Endothelial cell of umbilical vein (primary cell): ENCODE measurements at regions not wholly inside any gene's neighbourhood (a gene's known extent, or its start where the extent isn't known, plus 50 kb on each side); places are given as distances from the start of the nearest gene placed in this dataset.

ENCODE experiments used
- BruUV-seq: library from RNA; stranded (reverse); fragments of 400-500 nt; replicated peaks from 2 replicates; lab custom pipeline; 2021; lab: Mats Ljungman, UMichigan
- CTCF ChIA-PET: fragments of 300-600, 350-600 bp; sonication (Branson Sonifier 250); formaldehyde crosslinking; loops from one replicate; lab custom pipeline; 2021; ENCODE audit warnings: antibody characterized with exemption, inconsistent platforms; lab: Charles Lee
- POLR2A ChIA-PET: fragments of 300-600, 350-600 bp; sonication (Branson Sonifier 250); formaldehyde crosslinking; loops from one replicate; lab custom pipeline; 2021; ENCODE audit warnings: antibody characterized with exemption, inconsistent platforms; lab: Charles Lee
- DNase-seq: peaks from one replicate; pipeline ENCODE4 v3.0.0-alpha.2; 2011; ENCODE audit warnings: low read depth, low spot score
- FAIRE-seq: peaks from 2 replicates; lab custom pipeline; 2011; peaks lifted over from hg19 to GRCh38; lab: Jason Lieb, UNC
- H2AFZ ChIP-seq: 2 replicates; pipeline ENCODE4 v1.6.0; 2012; ENCODE audit warnings: low read depth, low read length, control low read depth, inconsistent platforms
- H3K27ac ChIP-seq: 2 replicates; pipeline ENCODE4 v1.5.1; 2011; ENCODE audit warnings: low read depth, mild to moderate bottlenecking, control low read depth, low read length, moderate library complexity; ENCODE audit not compliant: insufficient read depth
- H3K27me3 ChIP-seq, 2 experiments: 2 replicates each; pipeline versions ENCODE4 v1.6.0 to v1.6.1; 2011; ENCODE audit warnings: low read length in 2 of 2, mixed read lengths in 1 of 2; ENCODE audit not compliant: control insufficient read depth in 2 of 2, insufficient read depth in 2 of 2
- H3K36me3 ChIP-seq, 2 experiments: 2 replicates in 1 of 2; 3 replicates in 1 of 2; pipeline ENCODE4 v1.5.1; 2011; ENCODE audit warnings: low read length in 2 of 2, mild to moderate bottlenecking in 1 of 2, moderate library complexity in 1 of 2; ENCODE audit not compliant: control insufficient read depth in 2 of 2, insufficient read depth in 2 of 2; ENCODE audit errors: extremely low read depth in 1 of 2
- H3K4me1 ChIP-seq: 3 replicates; pipeline ENCODE4 v1.5.1; 2011; ENCODE audit warnings: mild to moderate bottlenecking, low read length; ENCODE audit not compliant: control insufficient read depth, insufficient read depth; ENCODE audit errors: extremely low read depth
- H3K4me2 ChIP-seq: 2 replicates; pipeline ENCODE4 v1.6.1; 2011; ENCODE audit warnings: low read length, control low read depth, mixed read lengths; ENCODE audit not compliant: insufficient read depth
- H3K4me3 ChIP-seq, 3 experiments: fragments of 200-600 bp in 1 of 3; sonication (generic), shearing (Covaris generic) in 1 of 3; replicated peaks in 1 of 3; 2 replicates each; pipeline ENCODE4 v1.5.1; 2011 to 2016; ENCODE audit warnings: control low read depth in 3 of 3, low read length in 3 of 3, mild to moderate bottlenecking in 2 of 3, inconsistent platforms in 1 of 3, low read depth in 1 of 3, moderate library complexity in 1 of 3; ENCODE audit not compliant: insufficient read depth in 1 of 3
- H3K79me2 ChIP-seq: 2 replicates; pipeline ENCODE4 v1.6.0; 2012; ENCODE audit warnings: low read length, inconsistent platforms; ENCODE audit not compliant: control insufficient read depth, insufficient read depth
- H3K9ac ChIP-seq: replicated peaks from 2 replicates; pipeline ENCODE3; 2011; ENCODE audit warnings: low read length, control low read depth; ENCODE audit not compliant: insufficient read depth; ENCODE audit errors: extremely low read depth
- H3K9me1 ChIP-seq: replicated peaks from 3 replicates; pipeline ENCODE4 v1.6.0; 2011; ENCODE audit warnings: mild to moderate bottlenecking, low read length; ENCODE audit not compliant: control insufficient read depth, insufficient read depth; ENCODE audit errors: extremely low read depth
- H3K9me3 ChIP-seq: replicated peaks from 2 replicates; pipeline ENCODE4 v1.5.1; 2012; ENCODE audit warnings: low read length, inconsistent platforms; ENCODE audit not compliant: control insufficient read depth, insufficient read depth
- H4K20me1 ChIP-seq: replicated peaks from 2 replicates; pipeline ENCODE3; 2011; ENCODE audit warnings: mild to moderate bottlenecking, low read length; ENCODE audit not compliant: control insufficient read depth, insufficient read depth; ENCODE audit errors: extremely low read depth
- CTCF ChIP-seq, 2 donors: IDR thresholded peaks; 1 replicate in 1 of 2; 2 replicates in 1 of 2; pipeline ENCODE4 v1.5.1; 2011; ENCODE audit warnings: low read length in 2 of 2, mild to moderate bottlenecking in 2 of 2, moderate library complexity in 2 of 2, control low read depth in 1 of 2, inconsistent platforms in 1 of 2, low read depth in 1 of 2; ENCODE audit not compliant: insufficient read depth in 1 of 2; ENCODE audit errors: extremely low read depth in 1 of 2
- EZH2 ChIP-seq: IDR thresholded peaks from 2 replicates; pipeline ENCODE4 v1.6.1; 2012; ENCODE audit warnings: borderline replicate concordance, low read depth, mild to moderate bottlenecking, moderate library complexity, low read length, inconsistent platforms; ENCODE audit not compliant: severe bottlenecking
- FOS ChIP-seq: IDR thresholded peaks from 2 replicates; pipeline ENCODE4 v1.6.1; 2011; ENCODE audit warnings: mild to moderate bottlenecking, low read length, moderate library complexity, borderline replicate concordance; ENCODE audit not compliant: insufficient read depth
- GATA2 ChIP-seq: IDR thresholded peaks from 2 replicates; pipeline ENCODE4 v1.7.0; 2011; ENCODE audit warnings: low read depth, mild to moderate bottlenecking, moderate library complexity, mixed read lengths, low read length; ENCODE audit not compliant: insufficient read length, insufficient read depth
- JUN ChIP-seq: IDR thresholded peaks from 2 replicates; pipeline ENCODE4 v1.6.1; 2011; ENCODE audit warnings: borderline replicate concordance, low read depth; ENCODE audit not compliant: insufficient read length, insufficient read depth
- MYC ChIP-seq: IDR thresholded peaks from one replicate; pipeline ENCODE4 v1.6.1; 2011; ENCODE audit warnings: mild to moderate bottlenecking, low read depth, low read length
- POLR2A ChIP-seq: IDR thresholded peaks from 2 replicates; pipeline ENCODE4 v1.6.1; 2012; ENCODE audit warnings: low read depth, mild to moderate bottlenecking, control low read depth, low read length
- POLR2AphosphoS5 ChIP-seq: IDR thresholded peaks from 2 replicates; pipeline ENCODE4 v1.6.1; 2012; ENCODE audit warnings: low read depth, mild to moderate bottlenecking, control low read depth, low read length, moderate library complexity; ENCODE audit not compliant: insufficient read depth
- dilution Hi-C: fragments of 300-500 bp; cut with MboI; formaldehyde crosslinking; loops from one replicate; pipeline ENCODE4 v1.15.0; 2019; ENCODE audit warnings: low sequenced_read_pairs; ENCODE audit not compliant: extremely low pct_ligation_motif_present
- intact Hi-C: fragments of 100-400 bp; cut with micrococcal nuclease; formaldehyde crosslinking; loops from one replicate; pipeline ENCODE4 v1.10.0; 2022
- TF ChIP-seq, protein P1 (sequence below): IDR thresholded peaks from 2 replicates; pipeline ENCODE4 v1.6.1; 2011; ENCODE audit not compliant: insufficient read depth, insufficient read length

- Histone ChIP-seq H3K4me3 (no peak overlapping the region), H3K36me3 (no peaks in the 10 kb centered on the region), H3K27ac (no peak overlapping the region), H3K9ac (no peak overlapping the region), H4K20me1 (no peaks in the 10 kb centered on the region), H3K4me1 (no peaks in the 10 kb centered on the region), H3K9me3 (no peaks in the 10 kb centered on the region), H3K4me2 (no peak overlapping the region), H2AFZ (no peak overlapping the region), H3K79me2 (no peaks in the 10 kb centered on the region), H3K27me3 (peaks cover 5 to 10% of the 10 kb centered on the region in 2 experiments), H3K9me1 (no peaks in the 10 kb centered on the region)
- TF ChIP-seq, protein P1, sequence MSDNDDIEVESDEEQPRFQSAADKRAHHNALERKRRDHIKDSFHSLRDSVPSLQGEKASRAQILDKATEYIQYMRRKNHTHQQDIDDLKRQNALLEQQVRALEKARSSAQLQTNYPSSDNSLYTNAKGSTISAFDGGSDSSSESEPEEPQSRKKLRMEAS, result no peak
- no peak for TF ChIP-seq POLR2A
- no peak for TF ChIP-seq JUN
- TF ChIP-seq MYC, result no peak
- TF ChIP-seq CTCF (IDR thresholded peaks at IDR 0.05; ENCODE audit: extremely low read depth in 1 of 2, insufficient read depth in 1 of 2, low read depth in 1 of 2, low read length in 2 of 2), result no peak
- no peak for TF ChIP-seq EZH2
- TF ChIP-seq GATA2, result no peak
- no peak for TF ChIP-seq FOS
- TF ChIP-seq POLR2AphosphoS5, result no peak
- DNase-seq, result no peak
- BruUV-seq, result no TSS peak
- no peak for FAIRE-seq
- ChIA-PET CTCF (no interaction called here), POLR2A (no interaction called here)
- intact Hi-C loops (no loop called here), dilution Hi-C loops (no loop called here)
Measured at GRCh38 chr5:14028188-14028587, 83.7 kb upstream of the DNAH5 start.
